ENCODE measurements at regions not wholly inside any gene's neighbourhood (a gene's known extent, or its start where the extent isn't known, plus 50 kb on each side); places are given as distances from the start of the nearest gene placed in this dataset.

GRCh38 chrX:42988700-42989099, 210.7 kb upstream of the PPP1R2C start:
- no peak for TF ChIP-seq LEF1 (IDR thresholded peaks at IDR 0.05; ENCODE audit: borderline replicate concordance)
- no peak for TF ChIP-seq FOXA1 (IDR thresholded peaks at IDR 0.05)
- ChIA-PET POLR2A (no interaction called here), CTCF (no interaction called here)
- DNase-seq (ENCODE audit: extremely low spot score) = no peak

GRCh38 chrX:42992199-42992943, 214.4 kb upstream of the PPP1R2C start:
- TF ChIP-seq FOXK2 (IDR thresholded peaks at IDR 0.05) (no peak), ZNF384 (IDR thresholded peaks at IDR 0.05) (no peak), SP1 (IDR thresholded peaks at IDR 0.05) (no peak), LEF1 (IDR thresholded peaks at IDR 0.05; ENCODE audit: borderline replicate concordance) (no peak), L3MBTL2 (conservative IDR thresholded peaks at IDR 0.05) (no peak), ELF4 (IDR thresholded peaks at IDR 0.05) (no peak), HDGF (IDR thresholded peaks at IDR 0.05; ENCODE audit: borderline replicate concordance) (no peak), BHLHE40 (IDR thresholded peaks at IDR 0.05; ENCODE audit: borderline replicate concordance) (no peak), ARNT (IDR thresholded peaks at IDR 0.05) (no peak), SUZ12 (IDR thresholded peaks at IDR 0.05) (no peak), FOXA1 (IDR thresholded peaks at IDR 0.05) (no peak), CTBP1 (IDR thresholded peaks at IDR 0.05; ENCODE audit: borderline replicate concordance) (no peak), TARDBP (IDR thresholded peaks at IDR 0.05) (no peak), NFRKB (IDR thresholded peaks at IDR 0.05) (no peak)
- CTCF ChIA-PET = no interaction called here
- no peak for DNase-seq (ENCODE audit: extremely low spot score)
- POLR2A ChIA-PET = no interaction called here

DNA sequence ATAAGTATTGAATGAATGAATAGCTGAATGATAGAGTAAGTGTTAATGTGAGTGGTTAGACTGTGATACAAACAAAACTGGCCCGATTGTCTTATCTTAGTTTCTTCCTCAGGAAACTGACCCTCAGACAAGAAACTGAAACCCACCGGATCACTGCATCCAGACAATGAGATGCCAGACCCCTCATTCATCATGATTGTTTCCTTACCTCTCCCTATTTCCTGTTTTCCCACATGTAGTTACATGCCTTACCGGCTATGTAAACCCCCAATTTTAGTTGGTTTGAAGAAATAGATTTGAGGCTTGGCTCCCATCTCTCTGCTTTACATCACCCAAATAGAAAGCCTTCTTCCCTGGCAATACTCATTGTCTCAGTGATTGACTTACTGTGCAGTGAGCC, 218.9 kb upstream of the PPP1R2C start:
- no peak for TF ChIP-seq ARNT (IDR thresholded peaks at IDR 0.05)
- no peak for TF ChIP-seq SUZ12 (IDR thresholded peaks at IDR 0.05)
- no peak for TF ChIP-seq ELF4 (IDR thresholded peaks at IDR 0.05)
- no peak for TF ChIP-seq FOXA1 (IDR thresholded peaks at IDR 0.05)
- no peak for TF ChIP-seq TARDBP (IDR thresholded peaks at IDR 0.05)
- no peak for TF ChIP-seq FOXM1 (IDR thresholded peaks at IDR 0.05; ENCODE audit: borderline replicate concordance)
- no peak for TF ChIP-seq SP1 (IDR thresholded peaks at IDR 0.05)
- no peak for TF ChIP-seq ZNF384 (IDR thresholded peaks at IDR 0.05)
- no peak for TF ChIP-seq HDGF (IDR thresholded peaks at IDR 0.05; ENCODE audit: borderline replicate concordance)
- TF ChIP-seq L3MBTL2 (conservative IDR thresholded peaks at IDR 0.05) = no peak
- no peak for TF ChIP-seq BHLHE40 (IDR thresholded peaks at IDR 0.05; ENCODE audit: borderline replicate concordance)
- TF ChIP-seq LEF1 (IDR thresholded peaks at IDR 0.05; ENCODE audit: borderline replicate concordance) = no peak
- no peak for TF ChIP-seq CTBP1 (IDR thresholded peaks at IDR 0.05; ENCODE audit: borderline replicate concordance)
- no peak for TF ChIP-seq FOXK2 (IDR thresholded peaks at IDR 0.05)
- TF ChIP-seq, protein P1, sequence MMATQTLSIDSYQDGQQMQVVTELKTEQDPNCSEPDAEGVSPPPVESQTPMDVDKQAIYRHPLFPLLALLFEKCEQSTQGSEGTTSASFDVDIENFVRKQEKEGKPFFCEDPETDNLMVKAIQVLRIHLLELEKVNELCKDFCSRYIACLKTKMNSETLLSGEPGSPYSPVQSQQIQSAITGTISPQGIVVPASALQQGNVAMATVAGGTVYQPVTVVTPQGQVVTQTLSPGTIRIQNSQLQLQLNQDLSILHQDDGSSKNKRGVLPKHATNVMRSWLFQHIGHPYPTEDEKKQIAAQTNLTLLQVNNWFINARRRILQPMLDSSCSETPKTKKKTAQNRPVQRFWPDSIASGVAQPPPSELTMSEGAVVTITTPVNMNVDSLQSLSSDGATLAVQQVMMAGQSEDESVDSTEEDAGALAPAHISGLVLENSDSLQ (IDR thresholded peaks at IDR 0.05) = no peak
- TF ChIP-seq NFRKB (IDR thresholded peaks at IDR 0.05) = no peak
- ChIA-PET POLR2A (no interaction called here), CTCF (no interaction called here)
- no peak for DNase-seq (ENCODE audit: extremely low spot score)

DNA sequence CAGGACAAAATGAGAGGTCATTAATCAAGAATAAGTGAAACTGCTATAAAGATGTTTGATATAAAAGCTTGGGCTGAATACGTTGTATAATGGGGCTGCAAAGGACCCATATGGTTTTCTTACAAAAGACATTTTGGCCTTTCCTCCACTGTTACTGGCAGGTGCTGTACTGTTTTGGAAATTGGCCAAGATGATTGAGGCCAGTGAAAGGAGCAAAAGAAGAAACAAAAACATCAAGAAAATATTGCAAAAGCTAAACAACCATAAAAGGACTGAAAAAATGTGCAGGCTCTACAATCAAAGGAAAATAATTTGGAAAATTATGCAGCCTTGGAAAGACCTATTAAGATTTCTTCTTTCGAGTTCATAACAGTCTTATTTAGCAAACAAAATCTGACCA, 222.2 kb upstream of the PPP1R2C start:
- TF ChIP-seq CTBP1 (IDR thresholded peaks at IDR 0.05; ENCODE audit: borderline replicate concordance) (no peak), HDGF (IDR thresholded peaks at IDR 0.05; ENCODE audit: borderline replicate concordance) (no peak), SUZ12 (IDR thresholded peaks at IDR 0.05) (no peak), FOXA1 (IDR thresholded peaks at IDR 0.05) (no peak), L3MBTL2 (conservative IDR thresholded peaks at IDR 0.05) (no peak), ZNF384 (IDR thresholded peaks at IDR 0.05) (no peak), ARNT (IDR thresholded peaks at IDR 0.05) (no peak), LEF1 (IDR thresholded peaks at IDR 0.05; ENCODE audit: borderline replicate concordance) (no peak), TARDBP (IDR thresholded peaks at IDR 0.05) (no peak), ELF4 (IDR thresholded peaks at IDR 0.05) (no peak), NFRKB (IDR thresholded peaks at IDR 0.05) (no peak), BHLHE40 (IDR thresholded peaks at IDR 0.05; ENCODE audit: borderline replicate concordance) (no peak)
- TF ChIP-seq, protein P1 (IDR thresholded peaks at IDR 0.05) = no peak
- ChIA-PET POLR2A (no interaction called here), CTCF (no interaction called here)
- no peak for DNase-seq (ENCODE audit: extremely low spot score)

DNA sequence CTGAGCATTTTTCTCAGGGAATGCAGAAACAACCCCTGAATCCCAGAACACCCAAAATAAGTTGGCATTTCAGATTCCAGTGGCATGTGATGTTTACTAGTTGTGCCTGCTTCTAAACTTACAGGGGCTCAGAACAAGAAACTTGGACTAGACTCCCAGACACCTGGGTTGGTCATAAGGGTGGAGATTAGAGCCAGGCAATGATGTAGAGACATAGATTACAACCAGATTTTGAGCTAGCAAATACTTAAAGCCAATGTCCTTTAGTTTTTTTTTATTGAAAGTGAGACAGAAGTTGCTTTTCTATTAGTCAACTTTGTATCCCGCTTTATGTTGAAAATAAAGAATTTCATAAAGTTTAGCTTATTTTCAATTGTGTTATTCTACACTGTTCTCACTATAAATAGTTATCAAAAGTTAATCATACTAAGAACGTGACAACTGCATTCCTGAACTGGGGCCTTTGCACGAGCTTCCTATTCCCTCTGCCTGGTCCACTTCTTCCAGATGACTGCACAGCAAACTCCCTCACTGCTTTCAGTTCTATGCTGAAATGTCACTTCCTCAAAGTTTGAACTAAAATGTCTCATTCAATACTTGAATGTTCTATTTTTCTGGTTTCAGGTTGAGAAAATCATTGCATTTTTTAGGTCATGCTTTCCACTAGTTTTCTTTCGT, 224.7 kb upstream of the PPP1R2C start:
- no peak for DNase-seq (ENCODE audit: extremely low spot score)
- CTCF ChIA-PET = no interaction called here
- TF ChIP-seq HDGF (IDR thresholded peaks at IDR 0.05; ENCODE audit: borderline replicate concordance) (no peak), FOXA1 (IDR thresholded peaks at IDR 0.05) (no peak), BHLHE40 (IDR thresholded peaks at IDR 0.05; ENCODE audit: borderline replicate concordance) (no peak), ELF4 (IDR thresholded peaks at IDR 0.05) (no peak), SP1 (IDR thresholded peaks at IDR 0.05) (no peak), LEF1 (IDR thresholded peaks at IDR 0.05; ENCODE audit: borderline replicate concordance) (no peak), CTBP1 (IDR thresholded peaks at IDR 0.05; ENCODE audit: borderline replicate concordance) (no peak), ARNT (IDR thresholded peaks at IDR 0.05) (no peak), L3MBTL2 (conservative IDR thresholded peaks at IDR 0.05) (no peak), TARDBP (IDR thresholded peaks at IDR 0.05) (no peak), NFRKB (IDR thresholded peaks at IDR 0.05) (no peak), FOXM1 (IDR thresholded peaks at IDR 0.05; ENCODE audit: borderline replicate concordance) (no peak), FOXK2 (IDR thresholded peaks at IDR 0.05) (no peak), ZNF384 (IDR thresholded peaks at IDR 0.05) (no peak), SUZ12 (IDR thresholded peaks at IDR 0.05) (no peak)
- TF ChIP-seq, protein P1 (IDR thresholded peaks at IDR 0.05) = no peak
- POLR2A ChIA-PET = no interaction called here

GRCh38 chrX:43003204-43003565, 225.2 kb upstream of the PPP1R2C start:
- ChIA-PET POLR2A (no interaction called here), CTCF (no interaction called here)
- no peak for TF ChIP-seq NFRKB (IDR thresholded peaks at IDR 0.05)
- TF ChIP-seq TARDBP (IDR thresholded peaks at IDR 0.05) = no peak
- TF ChIP-seq, protein P1 (IDR thresholded peaks at IDR 0.05) = no peak
- TF ChIP-seq ZNF384 (IDR thresholded peaks at IDR 0.05) = no peak
- no peak for TF ChIP-seq CTBP1 (IDR thresholded peaks at IDR 0.05; ENCODE audit: borderline replicate concordance)
- no peak for TF ChIP-seq SP1 (IDR thresholded peaks at IDR 0.05)
- TF ChIP-seq ARNT (IDR thresholded peaks at IDR 0.05) = no peak
- no peak for TF ChIP-seq L3MBTL2 (conservative IDR thresholded peaks at IDR 0.05)
- TF ChIP-seq ELF4 (IDR thresholded peaks at IDR 0.05) = no peak
- TF ChIP-seq FOXK2 (IDR thresholded peaks at IDR 0.05) = no peak
- TF ChIP-seq SUZ12 (IDR thresholded peaks at IDR 0.05) = no peak
- no peak for TF ChIP-seq BHLHE40 (IDR thresholded peaks at IDR 0.05; ENCODE audit: borderline replicate concordance)
- TF ChIP-seq FOXA1 (IDR thresholded peaks at IDR 0.05) = no peak
- TF ChIP-seq FOXM1 (IDR thresholded peaks at IDR 0.05; ENCODE audit: borderline replicate concordance) = no peak
- no peak for TF ChIP-seq HDGF (IDR thresholded peaks at IDR 0.05; ENCODE audit: borderline replicate concordance)
- no peak for TF ChIP-seq LEF1 (IDR thresholded peaks at IDR 0.05; ENCODE audit: borderline replicate concordance)
- no peak for DNase-seq (ENCODE audit: extremely low spot score)

All from HEK293T (cell line).